ENCODE measurements at regions not wholly inside any gene's neighbourhood (a gene's known extent, or its start where the extent isn't known, plus 50 kb on each side); places are given as distances from the start of the nearest gene placed in this dataset.

DNA sequence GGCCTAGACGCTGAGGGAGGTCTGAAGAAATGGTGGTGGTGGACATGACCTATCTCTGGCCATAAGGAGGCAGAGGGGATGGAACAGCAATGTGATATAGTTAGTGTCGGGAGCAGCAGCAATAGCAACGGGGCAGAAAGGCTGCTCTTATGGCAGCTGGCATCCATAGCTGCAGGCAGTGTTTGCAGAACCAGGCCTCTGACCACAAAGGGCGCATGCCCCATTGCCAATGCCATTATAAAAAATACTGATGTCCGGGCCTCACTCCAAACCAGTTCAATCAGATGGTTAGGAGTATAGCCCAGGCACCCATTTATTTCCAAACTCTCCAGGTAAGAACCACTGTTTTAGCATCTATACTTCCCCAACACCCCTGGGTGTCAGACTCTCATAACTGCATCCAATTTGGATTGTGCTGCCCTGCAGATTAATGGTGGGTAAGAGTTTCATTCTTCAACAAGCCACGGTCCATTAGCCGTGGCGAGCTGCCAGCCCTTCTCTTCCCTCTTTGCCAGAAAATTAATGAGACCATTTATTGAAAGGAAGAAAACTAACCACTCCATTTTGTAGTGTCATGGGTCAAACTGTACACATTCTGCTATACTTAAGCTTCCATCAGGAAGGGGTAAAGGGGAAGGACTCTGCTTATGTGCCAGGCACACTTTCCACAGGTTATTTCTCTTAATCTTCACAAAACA is 72.8 kb upstream of the SPON1 start:
- no peaks in the 10 kb centered on the region for H4K20me1 ChIP-seq (ENCODE audit: low read length)
- H3K9me2 ChIP-seq (replicated peaks; ENCODE audit: low read length), result no peaks in the 10 kb centered on the region
- TF ChIP-seq, protein P1, sequence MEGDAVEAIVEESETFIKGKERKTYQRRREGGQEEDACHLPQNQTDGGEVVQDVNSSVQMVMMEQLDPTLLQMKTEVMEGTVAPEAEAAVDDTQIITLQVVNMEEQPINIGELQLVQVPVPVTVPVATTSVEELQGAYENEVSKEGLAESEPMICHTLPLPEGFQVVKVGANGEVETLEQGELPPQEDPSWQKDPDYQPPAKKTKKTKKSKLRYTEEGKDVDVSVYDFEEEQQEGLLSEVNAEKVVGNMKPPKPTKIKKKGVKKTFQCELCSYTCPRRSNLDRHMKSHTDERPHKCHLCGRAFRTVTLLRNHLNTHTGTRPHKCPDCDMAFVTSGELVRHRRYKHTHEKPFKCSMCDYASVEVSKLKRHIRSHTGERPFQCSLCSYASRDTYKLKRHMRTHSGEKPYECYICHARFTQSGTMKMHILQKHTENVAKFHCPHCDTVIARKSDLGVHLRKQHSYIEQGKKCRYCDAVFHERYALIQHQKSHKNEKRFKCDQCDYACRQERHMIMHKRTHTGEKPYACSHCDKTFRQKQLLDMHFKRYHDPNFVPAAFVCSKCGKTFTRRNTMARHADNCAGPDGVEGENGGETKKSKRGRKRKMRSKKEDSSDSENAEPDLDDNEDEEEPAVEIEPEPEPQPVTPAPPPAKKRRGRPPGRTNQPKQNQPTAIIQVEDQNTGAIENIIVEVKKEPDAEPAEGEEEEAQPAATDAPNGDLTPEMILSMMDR (conservative IDR thresholded peaks at IDR 0.05; ENCODE audit: low read depth, low read length), result no peak
- TF ChIP-seq EZH2phosphoT487 (IDR thresholded peaks at IDR 0.05; ENCODE audit: borderline replicate concordance, low read length), result no peak
- no peak for TF ChIP-seq EZH2 (IDR thresholded peaks at IDR 0.05; ENCODE audit: low read length, unreplicated experiment)
- BruUV-seq (replicated peaks), result no TSS peak
- H3K4me1 ChIP-seq (ENCODE audit: insufficient read depth, low read length), result peaks cover 9% of the 10 kb centered on the region
- peaks cover 2% of the 10 kb centered on the region for H3F3A ChIP-seq (ENCODE audit: low read length, unreplicated experiment)
- intact Hi-C loops (cut with micrococcal nuclease), result no loop called here
- no peaks in the 10 kb centered on the region for H3K27me3 ChIP-seq (ENCODE audit: low read length)
- no peak overlapping the region for H3K4me2 ChIP-seq (ENCODE audit: low read length)
- ChIA-PET CTCF (no interaction called here), POLR2A (ENCODE audit: unreplicated experiment) (no interaction called here)
- ATAC-seq (no peak), DNase-seq (peak; percentile 12)
- H3K79me2 ChIP-seq (ENCODE audit: low read length), result no peaks in the 10 kb centered on the region
- no peaks in the 10 kb centered on the region for H3K36me3 ChIP-seq (ENCODE audit: low read depth, low read length)
- H2AFZ ChIP-seq (ENCODE audit: low read length), result no peak overlapping the region
- no peak overlapping the region for H3K4me3 ChIP-seq (ENCODE audit: low read length)
- H3K9ac ChIP-seq (ENCODE audit: low read length), result no peak overlapping the region
- no peaks in the 10 kb centered on the region for H3K9me3 ChIP-seq (ENCODE audit: low read length)
- no peak overlapping the region for H3K27ac ChIP-seq (ENCODE audit: low read length)

DNA sequence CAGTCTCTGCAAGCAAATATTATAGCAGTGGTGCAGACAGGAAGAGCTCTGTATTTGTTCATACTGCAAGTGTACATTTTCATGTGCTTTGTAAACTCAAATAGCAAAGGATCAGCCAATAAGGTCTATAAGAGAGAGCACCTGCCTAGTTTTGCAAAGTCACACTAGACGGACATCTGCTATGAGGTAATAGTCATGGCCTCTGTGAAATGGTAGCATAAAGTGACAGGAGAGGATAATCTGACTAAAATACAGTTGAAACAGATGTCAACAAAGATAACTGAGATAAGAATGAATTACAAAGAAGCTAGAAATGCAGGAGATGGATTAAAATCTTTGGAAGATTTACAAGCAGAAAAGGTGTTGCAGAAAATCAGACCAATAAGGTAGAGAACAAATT is 70.6 kb upstream of the SPON1 start:
- no TSS peak for BruUV-seq (replicated peaks)
- POLR2A ChIA-PET (ENCODE audit: unreplicated experiment), result no interaction called here
- CTCF ChIA-PET, result no interaction called here

More for the DNA sequence above, 70.6 kb upstream of the SPON1 start:
- DNase-seq (no peak), ATAC-seq (no peak)
- TF ChIP-seq EZH2 (IDR thresholded peaks at IDR 0.05; ENCODE audit: low read length, unreplicated experiment), result no peak
- no peak for TF ChIP-seq EZH2phosphoT487 (IDR thresholded peaks at IDR 0.05; ENCODE audit: borderline replicate concordance, low read length)
- TF ChIP-seq, protein P1 (conservative IDR thresholded peaks at IDR 0.05; ENCODE audit: low read depth, low read length), result no peak
- Histone ChIP-seq H3K36me3 (ENCODE audit: low read depth, low read length) (no peaks in the 10 kb centered on the region), H3K79me2 (ENCODE audit: low read length) (no peaks in the 10 kb centered on the region), H3F3A (ENCODE audit: low read length, unreplicated experiment) (no peaks in the 10 kb centered on the region), H3K27me3 (ENCODE audit: low read length) (no peaks in the 10 kb centered on the region), H3K4me1 (ENCODE audit: insufficient read depth, low read length) (no peaks in the 10 kb centered on the region), H3K4me2 (ENCODE audit: low read length) (no peak overlapping the region), H2AFZ (ENCODE audit: low read length) (no peak overlapping the region), H3K9ac (ENCODE audit: low read length) (no peak overlapping the region), H3K9me3 (ENCODE audit: low read length) (no peaks in the 10 kb centered on the region), H3K4me3 (ENCODE audit: low read length) (no peak overlapping the region), H4K20me1 (ENCODE audit: low read length) (no peaks in the 10 kb centered on the region), H3K9me2 (replicated peaks; ENCODE audit: low read length) (no peaks in the 10 kb centered on the region), H3K27ac (ENCODE audit: low read length) (no peak overlapping the region)
- intact Hi-C loops (cut with micrococcal nuclease), result no loop called here

Measured in PC-3 (cell line).